ENCODE measurements at regions not wholly inside any gene's neighbourhood (a gene's known extent, or its start where the extent isn't known, plus 50 kb on each side); places are given as distances from the start of the nearest gene placed in this dataset.
"Not testable (repeated sequence)": the region's sequence is repeated elsewhere in the genome, so short reads cannot be mapped to it uniquely, and the experiment has no call there.

GRCh38 chr13:44814161-44814560 is 175.1 kb downstream of the NUFIP1 start:
- no peak for DNase-seq (ENCODE audit: low read depth in 2 of 2)

- DNase-seq (ENCODE audit: low read depth in 2 of 2), result no peak
These were observed 176.5 kb downstream of the NUFIP1 start for GRCh38 chr13:44812818-44813217.

GRCh38 chr13:44810061-44810840 is 179.0 kb downstream of the NUFIP1 start:
- peak in 1 of 2 donors; percentile 11 for DNase-seq (ENCODE audit: low read depth in 2 of 2)

- no peak for DNase-seq (ENCODE audit: low read depth in 2 of 2)
These were observed 180.1 kb downstream of the NUFIP1 start for GRCh38 chr13:44809190-44809589.

- DNase-seq (ENCODE audit: low read depth in 2 of 2), result no peak
These were observed 181.1 kb downstream of the NUFIP1 start for GRCh38 chr13:44808185-44808584.

- no peak for DNase-seq (ENCODE audit: low read depth in 2 of 2)
These were observed 181.7 kb downstream of the NUFIP1 start for GRCh38 chr13:44807449-44808034.

GRCh38 chr13:44806826-44807225 is 182.4 kb downstream of the NUFIP1 start:
- DNase-seq (ENCODE audit: low read depth in 2 of 2), result no peak

GRCh38 chr13:44805585-44805984 is 183.7 kb downstream of the NUFIP1 start:
- no peak for DNase-seq (ENCODE audit: low read depth in 2 of 2)

- no peak for DNase-seq (ENCODE audit: low read depth in 2 of 2)
These were observed 185.9 kb downstream of the NUFIP1 start for GRCh38 chr13:44803390-44803789.

- DNase-seq (ENCODE audit: low read depth in 2 of 2), result no peak
These were observed 186.8 kb downstream of the NUFIP1 start for GRCh38 chr13:44802491-44802890.

GRCh38 chr13:44801990-44802389 is 187.3 kb downstream of the NUFIP1 start:
- peak; percentile 80 to 86 for DNase-seq (ENCODE audit: low read depth in 2 of 2)

- no peak for DNase-seq (ENCODE audit: low read depth in 2 of 2)
These were observed 188.6 kb downstream of the NUFIP1 start for GRCh38 chr13:44800626-44801025.

- DNase-seq (ENCODE audit: low read depth in 2 of 2), result no peak
These were observed 191.6 kb downstream of the NUFIP1 start for GRCh38 chr13:44797685-44798084.

- DNase-seq (ENCODE audit: low read depth in 2 of 2), result peak in 1 of 2 donors; percentile 24
These were observed 192.4 kb downstream of the NUFIP1 start for GRCh38 chr13:44796597-44797490.

- not testable (repeated sequence) for DNase-seq (ENCODE audit: low read depth in 2 of 2)
These were observed 193.2 kb downstream of the NUFIP1 start for GRCh38 chr13:44796039-44796438.

GRCh38 chr13:44795176-44795575 is 194.1 kb downstream of the NUFIP1 start:
- DNase-seq (ENCODE audit: low read depth in 2 of 2), result peak in 1 of 2 donors; percentile 63

GRCh38 chr13:44792096-44792495 is 197.2 kb downstream of the NUFIP1 start:
- peak in 1 of 2 donors; percentile 62 for DNase-seq (ENCODE audit: low read depth in 2 of 2)

GRCh38 chr13:44790289-44790688 is 199.0 kb downstream of the NUFIP1 start:
- no peak for DNase-seq (ENCODE audit: low read depth in 2 of 2)

GRCh38 chr13:44787617-44788016 is 201.7 kb downstream of the NUFIP1 start:
- DNase-seq (ENCODE audit: low read depth in 2 of 2), result no peak

GRCh38 chr13:44786756-44787155 is 202.5 kb downstream of the NUFIP1 start:
- no peak for DNase-seq (ENCODE audit: low read depth in 2 of 2)

- DNase-seq (ENCODE audit: low read depth in 2 of 2), result no peak
These were observed 203.9 kb downstream of the NUFIP1 start for GRCh38 chr13:44785401-44785800.

GRCh38 chr13:44784708-44785080 is 204.6 kb downstream of the NUFIP1 start:
- DNase-seq (ENCODE audit: low read depth in 2 of 2), result no peak

Measured in lung microvascular endothelial cell (primary cell).